HG03354 (cell line): ENCODE measurements at regions not wholly inside any gene's neighbourhood (a gene's known extent, or its start where the extent isn't known, plus 50 kb on each side); places are given as distances from the start of the nearest gene placed in this dataset.

Experiments used
- ATAC-seq: cut with Tn5 transposase; IDR thresholded peaks from one replicate; pipeline ENCODE4 v1.9.1; 2021; ENCODE audit warnings: mild to moderate bottlenecking; ENCODE audit not compliant: unreplicated experiment, poor library complexity, severe bottlenecking

- ATAC-seq = no peak
Measured at GRCh38 chr14:98819132-98819866, 452.7 kb downstream of the BCL11B start.

GRCh38 chr14:98819867-98820206 is 452.2 kb downstream of the BCL11B start:
- no peak for ATAC-seq

- ATAC-seq = no peak
Measured at GRCh38 chr14:98822917-98823316, 449.1 kb downstream of the BCL11B start.

- ATAC-seq = no peak
Measured at GRCh38 chr14:98826618-98827017, 445.4 kb downstream of the BCL11B start.

GRCh38 chr14:98834119-98834518 is 437.9 kb downstream of the BCL11B start:
- ATAC-seq = no peak

GRCh38 chr14:98835051-98835824 is 436.8 kb downstream of the BCL11B start:
- no peak for ATAC-seq

GRCh38 chr14:98835825-98836100 is 436.2 kb downstream of the BCL11B start:
- no peak for ATAC-seq

- ATAC-seq = no peak
Measured at GRCh38 chr14:98840091-98840490, 431.9 kb downstream of the BCL11B start.

GRCh38 chr14:98840511-98840910 is 431.5 kb downstream of the BCL11B start:
- no peak for ATAC-seq

- ATAC-seq = no peak
Measured at GRCh38 chr14:98844456-98844855, 427.5 kb downstream of the BCL11B start.

GRCh38 chr14:98847521-98848468 is 424.2 kb downstream of the BCL11B start:
- ATAC-seq = no peak

GRCh38 chr14:98853063-98853729 is 418.8 kb downstream of the BCL11B start:
- no peak for ATAC-seq

GRCh38 chr14:98855926-98856715 is 415.9 kb downstream of the BCL11B start:
- ATAC-seq = no peak

- no peak for ATAC-seq
Measured at GRCh38 chr14:98858158-98858557, 413.8 kb downstream of the BCL11B start.

GRCh38 chr14:98858561-98858960 is 413.4 kb downstream of the BCL11B start:
- ATAC-seq = no peak

GRCh38 chr14:98859301-98859700 is 412.7 kb downstream of the BCL11B start:
- ATAC-seq = no peak

GRCh38 chr14:98864211-98864610 is 407.8 kb downstream of the BCL11B start:
- ATAC-seq = no peak

- ATAC-seq = no peak
Measured at GRCh38 chr14:98867146-98867545, 404.9 kb downstream of the BCL11B start.

- no peak for ATAC-seq
Measured at GRCh38 chr14:98867726-98868125, 404.3 kb downstream of the BCL11B start.
